Suppressor macrophage treated with lipopolysaccharide for 1 hour (primary cell): ENCODE measurements at regions not wholly inside any gene's neighbourhood (a gene's known extent, or its start where the extent isn't known, plus 50 kb on each side); places are given as distances from the start of the nearest gene placed in this dataset.

ENCODE experiments used
- DNase-seq, 3 donors: peaks; one replicate each; pipeline ENCODE4 v3.0.0-alpha.2; 2020 to 2022

DNA sequence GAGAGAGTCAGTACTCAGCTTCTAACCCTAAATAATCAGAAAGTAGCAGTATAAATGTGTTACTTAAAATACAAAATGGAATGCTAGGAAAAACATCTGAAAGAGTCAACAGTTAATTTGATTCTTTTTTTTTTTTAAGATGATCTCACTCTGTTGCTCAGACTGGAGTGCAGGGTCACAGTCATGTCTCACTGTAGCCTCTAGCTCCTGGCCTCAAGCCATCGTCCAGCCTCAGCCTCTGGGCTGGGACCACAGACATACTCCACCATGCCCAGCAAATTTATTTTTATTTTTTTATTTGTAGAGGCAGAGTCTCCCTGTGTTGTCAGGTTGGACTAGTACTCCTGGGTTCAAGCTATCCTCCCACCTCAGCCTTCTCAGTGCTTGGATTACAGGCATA is 424.9 kb downstream of the IRX2 start:
- no peak for DNase-seq

DNA sequence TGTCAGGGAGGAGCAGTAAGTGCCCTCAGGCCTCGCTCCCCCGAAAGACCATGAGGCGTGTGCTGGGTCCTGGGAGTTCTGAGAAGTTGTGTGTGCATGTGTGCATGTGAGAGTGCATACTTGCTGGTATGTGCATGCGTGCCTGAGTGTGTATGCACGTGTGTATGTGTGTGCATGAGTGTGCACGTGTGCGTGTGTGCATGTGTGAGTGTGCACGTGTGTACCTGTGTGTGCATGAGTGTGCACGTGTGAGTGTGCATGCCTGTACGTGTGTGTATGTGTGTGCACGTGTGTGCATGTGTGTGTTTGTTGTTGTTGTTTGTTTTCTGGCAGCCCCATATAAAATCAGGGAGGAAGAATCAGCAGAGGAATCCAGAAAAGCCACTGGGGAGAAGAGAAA is 426.7 kb downstream of the IRX2 start:
- no peak for DNase-seq

DNA sequence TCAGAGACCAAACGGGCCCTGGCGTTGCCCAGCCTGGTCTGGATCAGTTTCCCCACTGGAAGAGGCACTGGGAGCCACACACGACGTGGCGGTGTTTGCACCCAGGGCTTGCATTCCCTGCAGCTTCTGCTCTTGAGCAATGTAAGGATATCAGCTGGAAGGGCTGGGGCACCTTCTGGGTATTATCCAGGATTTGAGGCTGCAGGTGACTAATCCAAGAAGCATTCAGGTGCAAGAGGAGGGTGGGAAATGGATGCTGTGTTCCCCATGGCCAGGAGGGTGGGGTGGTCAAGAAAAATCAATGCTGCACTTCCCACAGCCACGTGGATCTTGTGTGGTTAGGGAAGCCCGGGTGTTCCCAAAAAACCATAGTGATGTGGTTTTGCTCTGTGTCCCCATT is 430.9 kb downstream of the IRX2 start:
- DNase-seq: no peak

DNA sequence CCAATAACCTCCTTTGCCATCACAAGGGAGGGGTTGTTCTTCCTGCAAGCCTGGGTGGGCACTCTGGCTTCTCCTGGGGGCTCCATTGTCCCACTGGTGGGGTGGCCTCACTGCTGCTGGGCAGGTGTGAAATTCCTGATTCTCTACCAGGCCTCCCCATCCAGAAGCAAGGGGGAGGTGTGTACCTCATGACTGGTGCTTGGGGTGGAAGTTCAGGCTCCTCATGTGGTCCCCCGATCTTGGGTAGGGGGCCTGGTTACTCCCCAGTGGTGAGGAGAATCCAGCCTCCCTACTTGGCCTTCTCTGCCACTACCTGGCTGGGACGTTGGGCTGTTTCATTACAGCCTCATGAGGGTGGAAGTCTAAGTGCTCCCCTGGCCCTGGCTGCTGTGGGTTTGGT is 433.9 kb downstream of the IRX2 start:
- no peak for DNase-seq

DNA sequence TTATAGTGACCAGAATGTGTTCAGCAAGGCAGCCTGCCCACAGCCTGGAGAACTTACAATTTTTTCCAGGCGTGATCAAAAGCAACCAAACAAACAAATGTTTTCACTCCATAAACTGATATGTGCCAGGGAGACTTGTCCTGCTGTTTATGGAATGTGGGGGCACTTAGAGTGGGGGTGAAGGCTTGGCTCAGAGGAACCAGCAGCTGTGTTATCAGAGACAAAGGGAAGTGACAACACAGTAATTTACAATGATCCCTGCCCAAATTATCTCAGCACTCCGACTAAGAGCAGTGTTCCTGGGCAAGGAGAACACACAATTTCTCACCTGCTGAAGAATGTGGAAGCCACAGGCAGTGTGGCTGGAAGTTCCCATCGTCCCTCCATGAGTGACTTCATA is 429.1 kb upstream of the IRX4 start:
- DNase-seq: no peak

DNA sequence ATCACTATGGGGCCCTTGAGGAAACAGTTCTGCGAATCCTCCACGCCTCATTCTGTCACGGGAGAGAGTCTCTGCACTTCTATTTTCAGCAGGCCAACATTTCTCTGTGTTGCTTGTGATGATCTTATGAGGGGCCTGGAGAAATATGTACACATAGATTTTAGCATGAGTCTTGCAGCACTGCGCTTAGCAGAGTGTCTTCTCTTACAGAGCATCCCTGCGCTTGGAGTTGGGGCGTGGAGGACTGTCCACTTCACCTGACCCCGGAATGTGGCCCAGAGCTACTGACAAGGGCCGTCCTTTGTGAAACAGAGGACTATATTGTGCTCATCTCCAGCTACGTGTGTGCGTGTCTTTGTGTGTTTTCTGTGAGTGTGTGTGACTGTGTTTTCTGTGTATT is 428.2 kb upstream of the IRX4 start:
- DNase-seq: no peak

DNA sequence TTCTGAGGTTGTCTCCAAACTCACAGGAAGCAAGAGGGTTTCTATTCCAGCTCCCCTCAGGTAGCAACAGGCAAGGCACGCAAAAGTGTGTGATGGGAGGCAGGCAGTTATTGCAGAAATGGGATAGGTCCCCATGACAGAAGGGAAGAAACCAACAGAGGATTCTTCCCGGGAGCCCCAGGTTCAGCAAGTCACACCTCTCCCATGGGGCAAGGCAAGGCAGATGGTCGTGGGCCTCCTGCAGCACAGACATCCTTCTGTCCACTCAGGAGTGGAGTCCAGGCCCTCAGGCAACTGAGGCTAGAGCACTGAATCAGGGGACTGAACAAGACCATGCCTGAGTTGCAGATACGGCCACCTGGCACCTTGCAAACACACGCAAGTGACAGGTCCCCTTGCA is 424.9 kb upstream of the IRX4 start:
- no peak for DNase-seq

DNA sequence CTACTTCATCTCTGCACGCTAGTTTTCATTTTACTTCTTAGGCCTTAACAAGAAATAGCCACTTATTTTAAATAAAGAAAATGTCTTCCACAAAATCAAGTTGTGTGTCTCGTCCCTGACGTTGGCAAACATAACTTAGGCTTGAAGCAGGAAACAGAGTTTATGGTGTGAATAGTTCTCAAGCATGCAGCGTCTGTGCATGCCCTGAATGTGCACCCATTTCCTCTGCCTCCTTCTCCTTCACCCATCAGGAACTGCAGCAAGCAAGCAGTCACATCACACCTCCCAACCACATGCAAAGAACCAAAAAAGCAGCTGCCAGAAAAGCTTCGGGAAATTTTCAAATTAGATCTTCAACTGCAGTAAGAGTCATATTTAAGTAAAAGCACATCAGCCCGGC is 424.0 kb upstream of the IRX4 start:
- DNase-seq: no peak

DNA sequence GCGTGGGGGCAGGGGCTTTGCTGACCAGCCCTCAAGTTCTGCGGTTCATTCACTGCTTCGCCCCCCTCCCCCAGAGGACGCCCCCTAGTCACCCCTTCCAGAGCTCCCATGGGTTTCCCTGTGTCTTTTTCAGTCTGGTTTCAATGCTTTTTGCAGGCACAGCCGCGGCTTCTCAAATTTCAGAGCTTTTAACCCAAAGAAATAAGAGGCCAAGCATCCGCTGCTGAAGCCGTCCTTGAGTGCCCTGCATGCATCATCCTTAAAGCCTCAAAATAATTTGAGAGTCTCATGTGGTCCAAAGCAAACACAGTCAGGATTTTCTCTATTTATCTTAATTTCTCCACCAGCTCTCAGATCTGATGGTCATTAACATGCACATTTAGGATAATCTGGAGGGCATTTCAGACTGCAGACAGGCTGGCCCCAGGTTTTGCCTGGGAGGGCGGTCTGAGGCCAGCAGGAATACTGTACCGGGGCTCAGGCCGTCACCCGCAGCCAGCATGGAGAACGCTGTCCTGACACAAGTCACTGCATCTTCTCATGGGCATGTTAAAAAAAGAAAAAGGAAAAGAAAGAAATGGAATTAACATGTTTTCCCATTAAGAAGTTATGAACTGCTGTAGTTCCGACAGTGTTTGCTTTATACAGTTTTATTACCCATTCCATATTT is 420.8 kb upstream of the IRX4 start:
- DNase-seq: no peak

DNA sequence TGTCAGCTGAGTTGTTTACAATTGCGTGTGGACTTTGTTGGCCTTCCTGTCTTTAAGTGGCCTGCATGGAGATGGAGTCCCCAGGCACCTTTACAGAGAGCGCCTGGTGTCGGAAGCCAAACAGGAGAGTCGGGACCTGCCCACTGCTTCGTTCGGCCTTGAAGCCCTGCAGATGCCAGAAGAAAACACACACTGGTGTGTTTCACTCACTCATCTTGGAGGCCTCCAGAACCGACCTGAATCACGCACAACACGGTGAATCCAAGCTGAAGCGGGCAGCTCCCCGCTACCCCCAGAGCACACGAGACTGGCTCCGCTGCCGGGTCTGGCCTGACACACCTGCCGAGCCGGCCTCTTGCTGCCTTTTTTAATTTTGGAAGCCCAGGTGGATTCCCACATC is 419.4 kb upstream of the IRX4 start:
- no peak for DNase-seq

DNA sequence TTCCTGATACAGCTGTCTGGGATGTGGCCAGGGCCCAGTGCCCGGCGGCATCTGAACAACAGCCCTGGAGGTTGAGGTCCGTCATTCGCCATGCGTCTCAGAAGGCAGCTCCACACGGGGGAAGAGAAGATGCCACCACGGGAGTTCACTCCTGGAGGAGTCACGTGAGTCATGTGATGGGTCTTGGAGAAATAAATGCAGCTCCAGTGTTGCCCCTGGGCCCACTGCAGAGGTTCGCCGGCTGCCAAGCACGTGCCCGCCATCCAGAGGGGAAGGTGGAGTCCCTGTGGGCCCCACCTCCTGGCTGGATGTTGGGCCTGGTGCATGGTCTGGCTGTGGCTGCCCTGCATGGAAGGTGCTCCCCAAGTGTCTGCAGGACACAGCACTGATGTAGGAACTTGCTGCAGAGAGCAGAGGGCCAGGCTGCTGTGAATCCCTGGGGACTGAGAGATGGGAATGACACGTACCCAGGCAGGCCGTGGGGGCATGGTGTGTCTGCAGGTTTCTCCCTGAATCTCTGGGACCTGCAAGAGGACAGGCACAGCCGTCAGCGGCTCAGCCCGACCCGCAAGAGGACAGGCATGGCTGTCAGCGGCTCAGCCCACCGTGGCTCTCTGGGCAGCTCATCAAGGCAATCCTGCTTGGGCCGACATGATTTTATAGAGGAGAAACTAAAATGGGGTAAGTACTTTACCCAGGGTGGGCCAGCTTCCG is 418.3 kb upstream of the IRX4 start:
- DNase-seq: no peak

DNA sequence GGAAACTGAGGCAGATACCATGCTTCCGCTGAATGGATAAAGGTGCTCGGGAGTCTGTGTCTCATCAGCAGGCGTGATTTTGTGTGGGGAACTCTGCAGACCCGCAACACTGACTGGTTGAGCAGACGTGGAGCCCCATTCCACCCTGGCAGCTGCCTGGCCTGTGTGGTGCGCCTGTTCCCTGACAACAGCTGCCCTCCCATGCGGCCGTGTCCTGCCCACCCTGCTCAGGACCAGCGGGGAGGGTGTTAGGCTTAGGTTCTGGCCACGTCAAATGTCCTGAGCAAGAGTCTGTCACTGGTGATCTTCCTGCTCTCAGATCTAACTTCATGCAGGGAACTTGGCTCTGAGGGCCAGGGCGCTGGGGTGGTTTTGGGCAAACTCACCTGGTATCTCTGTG is 417.7 kb upstream of the IRX4 start:
- DNase-seq: no peak

DNA sequence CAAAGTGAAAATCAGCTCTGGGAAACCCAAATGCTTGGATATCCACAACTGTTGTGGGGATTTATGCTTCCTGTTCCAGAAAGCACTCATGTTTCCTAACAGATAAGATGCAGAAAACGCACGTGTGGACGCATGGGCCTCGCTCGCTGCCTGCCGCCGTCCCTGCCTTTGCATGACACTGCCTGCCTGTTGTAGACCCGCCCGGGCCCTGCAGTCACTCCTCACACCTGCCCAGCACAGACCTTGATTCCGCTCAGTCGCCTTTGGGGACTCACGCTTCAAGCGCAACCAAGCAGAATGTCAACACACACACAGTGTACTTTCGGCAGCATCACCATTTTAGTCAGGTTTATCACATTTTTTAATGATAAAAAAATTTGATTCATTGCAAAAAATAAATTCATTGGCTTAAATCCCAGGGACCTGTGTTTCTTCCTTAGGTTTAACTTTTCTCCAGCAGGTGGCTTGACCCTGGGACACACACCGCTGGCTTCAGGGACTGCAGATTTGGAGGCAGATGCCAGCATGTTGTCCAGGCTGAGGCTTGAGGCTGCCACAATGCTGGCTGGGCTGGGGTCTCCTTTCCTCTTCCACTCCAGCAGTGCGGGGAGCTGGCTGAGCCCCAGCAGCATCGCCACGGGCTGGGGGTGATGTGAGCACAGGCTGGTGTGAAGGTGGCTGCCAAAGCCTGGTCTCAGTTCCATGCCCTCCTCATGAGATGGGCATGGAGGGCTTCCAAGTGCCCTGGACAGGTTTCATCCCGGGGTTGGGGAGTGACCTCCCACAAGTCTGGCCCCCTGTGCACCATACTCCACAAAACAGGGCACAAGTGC is 416.9 kb upstream of the IRX4 start:
- DNase-seq: no peak

DNA sequence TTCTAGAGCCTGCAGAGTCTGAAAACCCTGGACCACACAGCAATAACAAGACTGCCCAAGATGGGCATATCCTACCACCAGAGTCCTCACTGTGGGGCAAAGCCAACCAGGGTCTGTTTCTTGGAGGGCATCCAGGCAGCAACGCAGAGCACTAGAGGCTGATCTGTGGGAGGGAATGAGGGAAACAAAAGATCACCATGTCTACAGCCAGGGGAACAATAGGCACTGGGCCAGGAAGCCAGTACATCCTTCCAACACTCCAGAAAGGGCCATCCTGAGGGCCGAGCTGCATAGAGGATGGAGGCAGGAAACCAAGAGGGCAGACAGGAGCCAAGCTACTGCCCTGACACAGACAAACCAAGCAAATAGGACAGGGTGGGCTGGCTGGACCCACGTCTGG is 416.1 kb upstream of the IRX4 start:
- no peak for DNase-seq

DNA sequence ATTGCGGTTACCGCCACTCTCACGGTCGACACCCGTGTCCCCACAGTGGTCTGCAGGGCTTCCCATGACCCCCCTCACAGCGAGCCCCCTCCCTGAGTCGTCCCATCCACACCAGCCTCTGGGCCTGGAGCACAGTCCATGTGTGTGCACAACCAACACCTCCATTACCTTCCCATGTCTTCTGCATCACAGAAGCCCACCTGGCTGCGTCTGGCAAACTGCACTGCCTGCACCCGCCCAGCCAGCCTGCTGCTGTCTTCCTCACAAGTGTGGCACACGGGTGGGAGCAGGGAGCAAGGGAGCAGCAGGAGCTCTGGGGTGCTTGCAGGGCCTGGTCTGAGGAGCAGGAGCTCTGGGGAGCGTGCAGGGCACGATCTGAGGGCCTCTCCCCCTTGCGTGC is 415.3 kb upstream of the IRX4 start:
- DNase-seq: no peak

DNA sequence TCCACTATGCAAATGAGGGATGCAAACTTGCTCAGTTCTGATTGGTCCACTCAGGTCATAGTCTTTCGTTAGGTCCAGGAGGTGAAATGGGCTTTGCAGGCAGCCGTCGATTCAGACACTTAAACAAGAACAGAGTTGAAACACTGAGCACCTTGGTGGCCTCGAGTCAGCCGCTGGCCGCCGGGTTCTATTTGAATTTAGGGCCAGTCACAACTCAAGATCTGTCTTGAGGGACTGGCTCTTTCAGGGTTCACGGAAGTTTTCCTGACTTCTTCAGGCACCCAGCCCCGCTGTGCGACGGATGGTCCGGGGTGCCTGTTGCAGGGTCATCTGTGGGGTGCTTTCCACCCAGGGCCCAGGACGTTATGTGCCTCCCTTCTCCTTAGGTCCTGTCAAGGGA is 412.8 kb upstream of the IRX4 start:
- DNase-seq: no peak

DNA sequence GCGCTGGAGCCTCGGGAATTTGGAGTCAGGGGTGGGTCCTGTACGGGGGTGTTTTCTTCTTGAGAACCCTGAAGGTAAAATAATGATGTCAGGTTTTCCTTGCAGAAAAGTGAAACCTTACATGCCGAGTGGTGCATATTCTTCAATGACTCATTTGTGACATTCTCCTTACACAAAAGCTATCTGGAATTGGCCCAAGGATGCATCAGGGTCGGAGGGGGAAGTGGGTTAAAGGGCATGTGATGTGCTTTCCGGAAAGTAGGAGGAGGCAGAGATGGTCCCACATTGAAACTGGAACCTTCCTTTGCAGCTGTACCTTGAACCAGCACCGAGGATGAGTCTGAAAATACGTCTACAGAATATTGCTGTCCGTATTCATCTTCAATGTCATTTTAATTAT is 411.2 kb upstream of the IRX4 start:
- DNase-seq: no peak

DNA sequence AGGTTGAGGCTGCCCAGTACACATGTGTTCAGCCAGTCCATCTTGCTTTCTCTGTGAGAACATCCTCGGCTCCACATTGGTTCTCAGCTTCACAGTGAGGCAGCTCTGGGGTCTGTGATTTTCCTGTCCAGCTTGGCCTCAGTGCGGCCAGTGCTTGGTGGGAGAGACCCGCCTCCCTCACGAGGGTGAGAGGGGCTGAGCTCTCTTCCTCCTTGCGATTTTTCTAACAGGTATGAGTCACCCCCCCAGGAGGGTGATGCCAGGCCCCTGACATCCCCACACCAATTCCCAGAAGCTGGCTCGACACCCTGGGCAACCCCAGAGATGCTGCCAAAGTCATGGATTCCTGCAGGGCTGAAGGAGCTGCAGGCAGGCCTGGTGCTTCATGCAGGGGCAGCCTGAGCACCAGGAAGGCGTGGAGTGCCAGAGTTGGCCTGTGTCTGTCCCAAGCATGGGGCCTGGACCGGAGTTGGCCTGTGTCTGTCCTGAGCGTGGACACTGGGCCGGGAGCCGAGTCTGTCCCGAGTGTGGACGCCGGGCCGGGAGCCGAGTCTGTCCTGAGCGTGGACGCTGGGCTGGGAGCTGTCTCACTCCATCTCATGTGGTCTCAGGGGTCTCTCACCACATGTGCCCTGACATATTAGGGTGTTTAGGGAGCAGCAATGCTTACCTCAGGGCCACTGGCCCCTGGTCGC is 408.6 kb upstream of the IRX4 start:
- DNase-seq: no peak

DNA sequence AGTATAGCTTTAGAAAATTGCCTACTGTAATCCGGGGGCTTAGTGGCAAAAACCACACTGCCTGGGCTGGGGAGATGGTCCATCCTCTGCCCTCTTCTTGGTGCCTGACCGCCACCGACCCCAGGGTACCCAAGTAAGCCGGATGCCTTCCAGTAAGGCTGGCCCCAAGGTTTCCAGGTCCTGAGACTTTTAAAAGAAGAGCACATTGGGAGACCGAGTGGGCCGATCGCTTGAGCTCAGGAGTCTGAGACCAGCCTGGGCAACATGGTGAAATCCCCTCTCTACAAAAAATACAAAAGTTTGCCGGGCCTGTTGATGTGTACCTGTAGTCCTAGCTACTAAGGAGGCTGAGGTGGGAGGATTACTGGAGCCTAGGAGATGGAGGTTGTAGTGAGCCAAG is 406.7 kb upstream of the IRX4 start:
- DNase-seq: no peak

DNA sequence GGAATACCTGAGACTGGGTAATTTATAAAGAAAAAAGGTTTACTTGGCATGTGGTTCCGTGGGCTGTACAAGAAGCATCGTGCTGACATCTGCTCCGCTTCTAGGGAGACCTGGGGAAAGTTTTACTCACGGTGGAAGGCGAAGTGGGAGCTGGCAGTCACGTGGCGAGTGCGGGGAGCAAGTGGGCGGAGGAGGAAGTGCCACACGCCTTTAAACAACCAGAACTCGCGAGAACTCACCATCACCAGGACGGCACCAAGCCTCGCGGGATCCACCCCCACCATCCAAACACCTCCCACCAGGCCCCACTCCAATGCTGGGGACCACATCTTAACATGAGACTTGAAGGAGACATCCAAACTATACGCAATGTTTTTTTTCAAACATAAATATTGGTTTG is 406.2 kb upstream of the IRX4 start:
- no peak for DNase-seq

DNA sequence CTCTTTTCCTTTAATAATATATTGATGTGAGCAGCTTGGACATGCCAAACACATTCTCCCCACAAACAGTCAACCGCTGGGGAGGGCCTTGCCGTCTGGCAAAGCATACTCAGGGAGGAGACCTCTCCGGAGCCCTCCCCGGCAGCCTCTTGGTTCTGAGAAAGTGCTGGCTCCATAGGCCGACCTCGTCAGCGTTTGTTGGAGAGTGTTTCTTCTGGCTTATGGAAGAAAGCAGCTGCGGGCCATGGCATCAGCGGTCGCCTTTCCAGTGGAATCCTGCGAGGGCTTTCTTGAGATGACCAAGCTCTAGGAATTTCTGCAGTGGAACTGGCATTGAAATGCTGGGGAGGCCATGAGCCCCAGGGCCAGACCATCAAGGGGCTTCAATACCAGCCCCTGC is 405.7 kb upstream of the IRX4 start:
- no peak for DNase-seq

DNA sequence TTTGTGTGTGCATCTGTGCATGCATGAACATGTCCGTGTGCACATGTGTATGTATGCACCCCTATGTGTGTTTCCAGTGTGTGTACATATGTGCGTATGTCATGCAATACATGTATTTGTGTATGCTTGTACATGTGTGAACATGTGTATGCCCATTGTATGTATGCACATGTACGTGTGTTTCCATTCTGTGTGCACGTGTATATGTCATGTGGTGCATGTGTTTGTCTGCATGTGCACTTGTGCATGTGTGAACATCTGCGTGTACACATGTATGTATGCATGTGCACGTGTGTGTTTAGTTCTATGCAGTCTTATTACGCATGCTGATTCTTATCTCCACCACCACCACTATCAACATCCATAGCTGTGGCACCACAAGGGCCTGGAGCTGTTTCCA is 403.5 kb upstream of the IRX4 start:
- DNase-seq: no peak

DNA sequence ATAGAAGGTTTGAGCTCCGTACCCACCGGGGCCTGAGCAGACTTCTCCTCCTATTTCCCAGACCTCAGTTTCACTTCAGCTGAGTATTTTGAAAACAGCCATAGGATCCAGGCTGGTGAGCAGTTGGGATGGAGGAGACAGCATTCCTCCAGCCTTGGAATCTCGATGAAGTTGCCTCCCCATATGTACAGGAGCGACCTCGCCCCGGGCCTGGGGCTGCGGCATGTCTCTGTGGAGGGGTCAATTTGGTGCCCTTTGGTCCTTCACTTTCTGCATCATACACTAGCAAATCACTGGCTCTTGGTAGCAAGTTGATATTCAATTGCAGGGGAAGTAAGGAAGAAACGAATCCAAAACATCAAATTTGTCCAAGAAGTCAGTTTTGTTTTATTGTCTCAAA is 402.0 kb upstream of the IRX4 start:
- DNase-seq: no peak
